ENCODE measurements at regions not wholly inside any gene's neighbourhood (a gene's known extent, or its start where the extent isn't known, plus 50 kb on each side); places are given as distances from the start of the nearest gene placed in this dataset.
A peak's percentile ranks its signal among the peaks of the same experiment; 100 is the strongest.

DNA sequence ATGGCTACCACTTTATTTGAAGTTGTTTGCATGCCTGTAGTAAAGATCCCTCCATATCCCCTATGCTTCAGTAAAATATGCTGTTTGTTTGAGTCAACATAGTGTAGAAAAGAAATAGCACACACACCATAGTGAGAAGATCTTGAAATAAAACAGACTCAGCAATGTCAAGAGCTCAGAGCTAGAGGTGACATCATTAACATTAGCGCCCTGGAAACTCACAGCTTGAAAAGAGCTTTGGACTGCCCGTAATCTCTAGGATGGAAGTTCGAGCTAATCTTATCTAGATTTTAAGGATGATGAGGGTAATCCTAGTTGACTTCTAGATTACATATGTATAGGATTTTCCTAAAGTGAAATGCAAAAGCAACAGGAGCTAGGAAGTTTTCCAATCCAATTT, 275.6 kb downstream of the SMARCA1 start:
- 25 to 94% (median 86%) methylated on average over 2 to 3 of the region's 3 CpGs; no CpG with 5 or more reads in 5 of the 10 experiments for WGBS, 10 experiments
- Histone ChIP-seq H3K27ac (no peak overlapping the region), H3K4me1 (replicated peaks in 1 of 2) (peaks cover 0 to 6% of the 10 kb centered on the region in 2 donors), H3K4me3 (no peak overlapping the region)
- in situ Hi-C loops (cut with MboI; ENCODE audit: low pct_unique_long_range_greater_than_20kb in 2 of 9, low sequenced_read_pairs in 9 of 9, unreplicated experiment in 9 of 9): no loop called here
- ATAC-seq (replicated peaks in 6 of 8): no peak

GRCh38 chrX:129239371-129239770, 283.9 kb downstream of the SMARCA1 start:
- WGBS, 10 experiments: 0 to 100% (median 46%) methylated on average over 1 to 2 of the region's 2 CpGs; no CpG with 5 or more reads in 5 of the 10 experiments
- Histone ChIP-seq H3K27ac (no peak overlapping the region), H3K4me1 (replicated peaks in 1 of 2) (no peaks in the 10 kb centered on the region), H3K4me3 (no peak overlapping the region)
- no peak for ATAC-seq (replicated peaks in 6 of 8)
- in situ Hi-C loops (cut with MboI; ENCODE audit: low pct_unique_long_range_greater_than_20kb in 2 of 9, low sequenced_read_pairs in 9 of 9, unreplicated experiment in 9 of 9): no loop called here

DNA sequence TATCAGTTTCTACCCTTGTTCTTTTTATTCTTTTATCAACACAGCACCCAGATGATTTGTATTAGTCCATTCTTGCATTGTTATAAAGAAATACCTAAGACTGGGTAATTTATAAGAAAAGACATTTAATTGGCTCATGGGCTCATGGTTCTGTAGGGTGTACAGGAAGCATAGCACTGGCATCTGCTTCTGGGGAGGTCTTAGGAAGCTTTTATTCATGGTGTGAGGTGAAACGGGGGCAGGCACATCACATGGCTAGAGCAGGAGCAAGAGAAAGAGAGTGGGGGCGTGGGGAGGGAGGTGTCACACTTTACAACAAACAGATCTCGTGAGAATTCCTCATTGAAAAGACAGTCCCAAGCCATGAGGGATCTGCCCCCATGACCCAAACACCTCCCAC, 285.3 kb downstream of the SMARCA1 start:
- in situ Hi-C loops (cut with MboI; ENCODE audit: low pct_unique_long_range_greater_than_20kb in 2 of 9, low sequenced_read_pairs in 9 of 9, unreplicated experiment in 9 of 9): no loop called here

DNA sequence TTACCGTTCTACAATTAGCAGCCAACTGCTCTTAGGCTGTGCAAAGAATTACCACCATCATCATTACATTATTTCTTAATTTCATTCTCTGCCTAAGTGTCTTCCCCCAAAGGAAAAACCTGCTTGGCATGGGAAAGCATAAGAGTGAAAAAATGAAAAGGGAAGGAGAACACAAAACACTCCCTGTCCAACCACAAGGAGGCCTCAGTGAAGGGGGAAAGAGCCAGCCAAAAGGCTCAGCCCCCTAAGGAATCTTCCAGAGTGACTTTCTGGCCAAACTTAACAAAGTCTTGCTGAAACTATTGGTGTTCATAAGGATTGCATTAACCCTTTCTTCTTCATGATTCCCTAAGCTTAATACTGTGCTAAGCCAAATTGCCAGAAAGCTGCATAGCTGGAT, 287.4 kb downstream of the SMARCA1 start:
- H3K27ac ChIP-seq: no peak overlapping the region
- no peak overlapping the region for H3K4me3 ChIP-seq
- in situ Hi-C loops (cut with MboI; ENCODE audit: low pct_unique_long_range_greater_than_20kb in 2 of 9, low sequenced_read_pairs in 9 of 9, unreplicated experiment in 9 of 9): no loop called here
- peak in 1 of 8 experiments; percentile 16 for ATAC-seq (replicated peaks in 6 of 8)
- 20 to 50% (median 43%) methylated on average over 1 of the region's 1 CpG; no CpG with 5 or more reads in 7 of the 10 experiments for WGBS, 10 experiments
- peaks cover 0 to 3% of the 10 kb centered on the region in 2 donors for H3K4me1 ChIP-seq (replicated peaks in 1 of 2)

More for the DNA sequence above, 285.3 kb downstream of the SMARCA1 start:
- 0 to 32% methylated on average over 1 to 3 of the region's 3 CpGs; no CpG with 5 or more reads in 8 of the 10 experiments for WGBS, 10 experiments
- H3K4me3 ChIP-seq: no peak overlapping the region
- H3K4me1 ChIP-seq (replicated peaks in 1 of 2): no peaks in the 10 kb centered on the region
- H3K27ac ChIP-seq: no peak overlapping the region
- ATAC-seq (replicated peaks in 6 of 8): no peak

DNA sequence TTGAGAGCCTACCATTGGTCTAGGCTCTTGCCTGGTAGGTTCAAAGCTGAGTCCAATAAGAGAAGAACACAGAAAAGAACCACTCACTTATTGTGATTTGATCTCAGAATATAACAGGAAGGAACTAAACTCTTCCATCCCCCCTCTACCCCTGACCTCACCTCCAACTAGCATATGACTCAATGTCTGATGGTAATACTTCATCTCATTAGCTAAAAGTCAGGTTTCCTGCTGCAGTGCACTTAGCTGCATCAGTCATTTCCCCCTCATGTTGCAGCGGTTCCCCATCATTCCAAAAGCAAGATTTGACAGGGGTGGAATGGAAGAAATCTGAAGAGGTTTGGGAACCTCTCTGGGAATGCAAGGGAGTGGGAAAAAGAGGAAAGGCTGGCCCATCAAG, 289.5 kb downstream of the SMARCA1 start:
- no peak for ATAC-seq (replicated peaks in 6 of 8)
- 0 to 83% (median 60%) methylated on average over 1 of the region's 1 CpG; no CpG with 5 or more reads in 5 of the 10 experiments for WGBS, 10 experiments
- Histone ChIP-seq H3K4me1 (replicated peaks in 1 of 2) (peaks cover 0 to 3% of the 10 kb centered on the region in 2 donors), H3K27ac (no peak overlapping the region), H3K4me3 (no peak overlapping the region)
- in situ Hi-C loops (cut with MboI; ENCODE audit: low pct_unique_long_range_greater_than_20kb in 2 of 9, low sequenced_read_pairs in 9 of 9, unreplicated experiment in 9 of 9): no loop called here

- peaks cover 3 to 5% of the 10 kb centered on the region in 2 donors for H3K4me1 ChIP-seq (replicated peaks in 1 of 2)
- ATAC-seq (replicated peaks in 6 of 8): peak in 1 of 8 experiments; percentile 21
- H3K4me3 ChIP-seq: no peak overlapping the region
- 30 to 67% (median 53%) methylated on average over 1 to 3 of the region's 5 CpGs; no CpG with 5 or more reads in 6 of the 10 experiments for WGBS, 10 experiments
- in situ Hi-C loops (cut with MboI; ENCODE audit: low pct_unique_long_range_greater_than_20kb in 2 of 9, low sequenced_read_pairs in 9 of 9, unreplicated experiment in 9 of 9): no loop called here
- no peak overlapping the region for H3K27ac ChIP-seq
Measured at GRCh38 chrX:129230850-129231512, 292.3 kb downstream of the SMARCA1 start.

DNA sequence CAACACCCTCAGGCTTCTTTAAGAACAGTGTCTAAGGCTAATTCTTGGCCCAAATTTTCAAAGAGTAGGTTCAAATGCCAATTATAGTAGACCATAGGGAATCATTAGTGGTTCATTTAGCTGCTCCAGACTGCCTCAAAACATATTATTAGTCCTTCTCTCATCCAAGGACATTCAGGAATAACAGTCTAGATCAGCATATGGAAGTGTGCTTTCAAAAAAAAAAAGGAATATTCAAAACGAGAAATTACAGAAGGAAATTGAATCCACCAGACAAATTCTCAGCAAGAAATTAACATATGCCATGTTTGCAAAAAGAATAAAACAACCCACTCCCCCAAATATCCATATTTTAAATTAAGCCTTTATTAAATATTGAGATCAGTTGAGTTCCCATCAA, 293.1 kb downstream of the SMARCA1 start:
- in situ Hi-C loops (cut with MboI; ENCODE audit: low pct_unique_long_range_greater_than_20kb in 2 of 9, low sequenced_read_pairs in 9 of 9, unreplicated experiment in 9 of 9): no loop called here
- Histone ChIP-seq H3K27ac (no peak overlapping the region), H3K4me1 (replicated peaks in 1 of 2) (peaks cover 3 to 5% of the 10 kb centered on the region in 2 donors), H3K4me3 (no peak overlapping the region)
- 0 to 83% (median 14%) methylated on average over 1 of the region's 1 CpG; no CpG with 5 or more reads in 6 of the 10 experiments for WGBS, 10 experiments
- ATAC-seq (replicated peaks in 6 of 8): peak in 4 of 8 experiments; percentile 39 to 92 (median 57)

DNA sequence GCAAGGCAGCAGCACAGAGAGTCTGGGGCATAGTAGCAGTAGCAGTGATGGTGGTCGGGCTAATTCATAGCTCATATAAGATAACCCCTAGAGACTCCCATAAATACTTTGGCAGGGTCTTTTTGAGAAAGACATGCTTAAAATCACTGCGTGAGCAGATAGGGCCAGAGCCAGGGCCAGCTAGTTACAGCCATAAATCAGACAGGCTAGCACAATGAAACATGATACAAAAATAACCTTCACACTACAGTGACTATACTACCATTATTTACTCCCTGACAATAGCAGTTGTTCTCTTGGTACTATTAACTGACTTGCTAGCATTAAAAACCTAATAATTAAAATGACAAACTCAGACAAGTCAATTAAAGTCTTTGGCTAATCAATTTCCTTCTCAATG, 295.9 kb downstream of the SMARCA1 start:
- no peak overlapping the region for H3K27ac ChIP-seq
- WGBS, 10 experiments: 33% methylated on average over 2 of the region's 2 CpGs; no CpG with 5 or more reads in 9 of the 10 experiments

GRCh38 chrX:129193357-129193756, 329.9 kb downstream of the SMARCA1 start:
- ATAC-seq (replicated peaks in 6 of 8): peak in 3 of 8 experiments; percentile 26 to 66 (median 36)
- in situ Hi-C loops (cut with MboI; ENCODE audit: low pct_unique_long_range_greater_than_20kb in 2 of 9, low sequenced_read_pairs in 9 of 9, unreplicated experiment in 9 of 9): no loop called here
- WGBS, 10 experiments: 33 to 83% (median 80%) methylated on average over 1 to 2 of the region's 4 CpGs; no CpG with 5 or more reads in 7 of the 10 experiments

More for the DNA sequence above, 295.9 kb downstream of the SMARCA1 start:
- Histone ChIP-seq H3K4me3 (no peak overlapping the region), H3K4me1 (replicated peaks in 1 of 2) (peaks cover 3 to 5% of the 10 kb centered on the region in 2 donors)
- in situ Hi-C loops (cut with MboI; ENCODE audit: low pct_unique_long_range_greater_than_20kb in 2 of 9, low sequenced_read_pairs in 9 of 9, unreplicated experiment in 9 of 9): no loop called here
- ATAC-seq (replicated peaks in 6 of 8): peak in 5 of 8 experiments; percentile 39 to 98 (median 92)

GRCh38 chrX:129188231-129188630, 335.1 kb downstream of the SMARCA1 start:
- 0 to 100% (median 11%) methylated on average over 1 to 5 of the region's 6 CpGs; no CpG with 5 or more reads in 5 of the 10 experiments for WGBS, 10 experiments
- peak in 6 of 8 experiments; percentile 44 to 73 (median 56) for ATAC-seq (replicated peaks in 6 of 8)
- in situ Hi-C loops (cut with MboI; ENCODE audit: low pct_unique_long_range_greater_than_20kb in 2 of 9, low sequenced_read_pairs in 9 of 9, unreplicated experiment in 9 of 9): no loop called here
- H3K4me1 ChIP-seq (replicated peaks in 1 of 2): no peaks in the 10 kb centered on the region
- H3K27ac ChIP-seq: no peak overlapping the region
- no peak overlapping the region for H3K4me3 ChIP-seq

More at GRCh38 chrX:129193357-129193756, 329.9 kb downstream of the SMARCA1 start:
- Histone ChIP-seq H3K4me1 (replicated peaks in 1 of 2) (no peaks in the 10 kb centered on the region), H3K4me3 (no peak overlapping the region), H3K27ac (no peak overlapping the region)

GRCh38 chrX:129176710-129177109, 346.6 kb downstream of the SMARCA1 start:
- ATAC-seq (replicated peaks in 6 of 8): no peak
- Histone ChIP-seq H3K4me3 (no peak overlapping the region), H3K4me1 (replicated peaks in 1 of 2) (no peaks in the 10 kb centered on the region), H3K27ac (no peak overlapping the region)
- in situ Hi-C loops (cut with MboI; ENCODE audit: low pct_unique_long_range_greater_than_20kb in 2 of 9, low sequenced_read_pairs in 9 of 9, unreplicated experiment in 9 of 9): no loop called here

GRCh38 chrX:129161108-129161507, 362.2 kb downstream of the SMARCA1 start:
- H3K4me3 ChIP-seq: no peak overlapping the region
- in situ Hi-C loops (cut with MboI; ENCODE audit: low pct_unique_long_range_greater_than_20kb in 2 of 9, low sequenced_read_pairs in 9 of 9, unreplicated experiment in 9 of 9): no loop called here
- no peak for ATAC-seq (replicated peaks in 6 of 8)
- no peaks in the 10 kb centered on the region for H3K4me1 ChIP-seq (replicated peaks in 1 of 2)
- no peak overlapping the region for H3K27ac ChIP-seq

GRCh38 chrX:129158505-129158904, 364.8 kb downstream of the SMARCA1 start:
- in situ Hi-C loops (cut with MboI; ENCODE audit: low pct_unique_long_range_greater_than_20kb in 2 of 9, low sequenced_read_pairs in 9 of 9, unreplicated experiment in 9 of 9): no loop called here
- WGBS, 10 experiments: 17 to 100% (median 100%) methylated on average over 1 to 2 of the region's 2 CpGs; no CpG with 5 or more reads in 5 of the 10 experiments
- no peak overlapping the region for H3K4me3 ChIP-seq
- H3K27ac ChIP-seq: no peak overlapping the region
- H3K4me1 ChIP-seq (replicated peaks in 1 of 2): no peaks in the 10 kb centered on the region
- ATAC-seq (replicated peaks in 6 of 8): no peak

- WGBS, 10 experiments: 0 to 55% (median 20%) methylated on average over 1 to 5 of the region's 5 CpGs; no CpG with 5 or more reads in 3 of the 10 experiments
- H3K27ac ChIP-seq: no peak overlapping the region
- peak in 6 of 8 experiments; percentile 39 to 82 (median 57) for ATAC-seq (replicated peaks in 6 of 8)
- H3K4me3 ChIP-seq: no peak overlapping the region
- peaks cover 3 to 17% of the 10 kb centered on the region in 2 donors for H3K4me1 ChIP-seq (replicated peaks in 1 of 2)
- in situ Hi-C loops (cut with MboI; ENCODE audit: low pct_unique_long_range_greater_than_20kb in 2 of 9, low sequenced_read_pairs in 9 of 9, unreplicated experiment in 9 of 9): no loop called here
Measured at GRCh38 chrX:129145840-129146272, 377.4 kb downstream of the SMARCA1 start.

Data from motor neuron (in vitro differentiated cells).